Pons (tissue), 1 donor: ENCODE measurements at regions not wholly inside any gene's neighbourhood (a gene's known extent, or its start where the extent isn't known, plus 50 kb on each side); places are given as distances from the start of the nearest gene placed in this dataset.
"Not testable (repeated sequence)": the region's sequence is repeated elsewhere in the genome, so short reads cannot be mapped to it uniquely, and the experiment has no call there.

ENCODE experiments used
- DNase-seq: peaks from one replicate; pipeline ENCODE4 v3.0.0-alpha.2; 2016; ENCODE audit warnings: low spot score

GRCh38 chrX:151042842-151043241 is 59.7 kb downstream of the HMGB3 start:
- DNase-seq = no peak

GRCh38 chrX:151066373-151066772 is 83.2 kb downstream of the HMGB3 start:
- not testable (repeated sequence) for DNase-seq

GRCh38 chrX:151073767-151074166 is 90.6 kb downstream of the HMGB3 start:
- DNase-seq = no peak

- DNase-seq = no peak
Measured at GRCh38 chrX:151081016-151081415, 95.4 kb upstream of the GPR50 start.

GRCh38 chrX:151082077-151082948 is 94.1 kb upstream of the GPR50 start:
- peak; percentile 21 for DNase-seq

GRCh38 chrX:151084454-151084853 is 91.9 kb upstream of the GPR50 start:
- DNase-seq = no peak

- no peak for DNase-seq
Measured at GRCh38 chrX:151085207-151085606, 91.2 kb upstream of the GPR50 start.

- DNase-seq = no peak
Measured at GRCh38 chrX:151088221-151088620, 88.2 kb upstream of the GPR50 start.

- no peak for DNase-seq
Measured at GRCh38 chrX:151099001-151099400, 77.4 kb upstream of the GPR50 start.

- DNase-seq = no peak
Measured at GRCh38 chrX:151100799-151101198, 75.6 kb upstream of the GPR50 start.

- not testable (repeated sequence) for DNase-seq
Measured at GRCh38 chrX:151113200-151113599, 63.2 kb upstream of the GPR50 start.
